HG02623 (cell line): ENCODE measurements at regions not wholly inside any gene's neighbourhood (a gene's known extent, or its start where the extent isn't known, plus 50 kb on each side); places are given as distances from the start of the nearest gene placed in this dataset.
"Not testable (repeated sequence)": the region's sequence is repeated elsewhere in the genome, so short reads cannot be mapped to it uniquely, and the experiment has no call there.

Experiments used
- ATAC-seq: cut with Tn5 transposase; IDR thresholded peaks from one replicate; pipeline ENCODE4 v1.9.1; 2021; ENCODE audit warnings: moderate library complexity; ENCODE audit not compliant: unreplicated experiment

GRCh38 chr11:106551744-106552673, 466.3 kb downstream of the GUCY1A2 start:
- ATAC-seq = no peak

- ATAC-seq = no peak
Observed at GRCh38 chr11:106552694-106553203, 465.5 kb downstream of the GUCY1A2 start.

GRCh38 chr11:106553304-106553703, 465.0 kb downstream of the GUCY1A2 start:
- ATAC-seq = no peak

- not testable (repeated sequence) for ATAC-seq
Observed at GRCh38 chr11:106555566-106556250, 462.6 kb downstream of the GUCY1A2 start.

- no peak for ATAC-seq
Observed at GRCh38 chr11:106565326-106565725, 452.9 kb downstream of the GUCY1A2 start.

GRCh38 chr11:106568632-106569031, 449.6 kb downstream of the GUCY1A2 start:
- no peak for ATAC-seq

GRCh38 chr11:106577384-106577783, 440.9 kb downstream of the GUCY1A2 start:
- not testable (repeated sequence) for ATAC-seq

- ATAC-seq = no peak
Observed at GRCh38 chr11:106581399-106581798, 436.9 kb downstream of the GUCY1A2 start.

GRCh38 chr11:106585061-106585460, 433.2 kb downstream of the GUCY1A2 start:
- ATAC-seq = no peak

GRCh38 chr11:106594751-106595351, 423.4 kb downstream of the GUCY1A2 start:
- ATAC-seq = no peak

GRCh38 chr11:106601684-106602297, 416.5 kb downstream of the GUCY1A2 start:
- no peak for ATAC-seq

- ATAC-seq = no peak
Observed at GRCh38 chr11:106608677-106609076, 409.6 kb downstream of the GUCY1A2 start.

- no peak for ATAC-seq
Observed at GRCh38 chr11:106614262-106614661, 404.0 kb downstream of the GUCY1A2 start.

- ATAC-seq = no peak
Observed at GRCh38 chr11:106619320-106619990, 398.8 kb downstream of the GUCY1A2 start.

- no peak for ATAC-seq
Observed at GRCh38 chr11:106621484-106621883, 396.8 kb downstream of the GUCY1A2 start.
